ENCODE measurements at regions not wholly inside any gene's neighbourhood (a gene's known extent, or its start where the extent isn't known, plus 50 kb on each side); places are given as distances from the start of the nearest gene placed in this dataset.

DNA sequence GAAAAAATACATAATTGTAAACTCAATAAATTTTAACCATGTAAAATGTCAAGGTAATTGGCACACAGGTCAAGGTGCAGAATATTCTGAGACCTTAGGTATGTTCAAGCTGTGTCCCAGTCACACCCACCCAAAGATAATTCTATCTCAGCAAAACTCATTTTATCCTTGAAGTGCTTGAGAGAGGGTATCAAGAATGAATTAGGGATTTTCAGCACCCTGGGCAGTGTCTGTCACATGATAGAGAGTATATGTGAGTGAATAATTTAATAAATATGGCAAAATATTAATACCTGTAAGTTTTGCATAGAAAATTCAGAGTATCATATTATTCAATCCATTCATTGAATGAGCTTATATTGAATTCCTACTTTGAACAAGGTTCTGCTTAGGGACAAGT is 567.9 kb downstream of the FBXO15 start:
- no peaks in the 10 kb centered on the region for H3K4me1 ChIP-seq (ENCODE audit: control insufficient read depth, insufficient read depth, low read length)
- no peak overlapping the region for H3K27ac ChIP-seq (ENCODE audit: low read length)
- no peak for DNase-seq
- H3K4me3 ChIP-seq (ENCODE audit: low read length), result no peak overlapping the region
- H3K9me3 ChIP-seq (ENCODE audit: control insufficient read depth, low read depth, low read length), result no peaks in the 10 kb centered on the region
- H3K27me3 ChIP-seq (ENCODE audit: control insufficient read depth, insufficient read depth, low read length), result no peaks in the 10 kb centered on the region
- no peaks in the 10 kb centered on the region for H3K36me3 ChIP-seq (ENCODE audit: control insufficient read depth, insufficient read depth, low read length)

DNA sequence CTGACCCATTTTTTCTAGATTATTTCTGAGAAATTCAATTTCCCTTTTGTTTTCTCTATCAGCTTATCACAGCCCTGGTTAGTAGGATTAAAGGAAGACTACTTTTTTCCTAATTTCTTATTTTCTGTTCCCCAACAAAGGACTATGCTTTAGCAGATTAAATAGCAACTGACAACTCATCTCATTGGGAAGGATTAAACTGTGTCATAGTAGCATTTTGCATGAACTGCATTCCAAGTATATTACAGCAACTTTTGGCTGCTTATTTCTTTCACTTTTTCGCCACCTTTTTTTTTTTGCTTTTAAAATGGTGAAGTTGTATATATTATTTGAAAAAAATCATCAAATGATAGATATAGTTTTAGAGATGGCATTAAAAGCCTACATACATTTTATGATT is 570.3 kb downstream of the FBXO15 start:
- Histone ChIP-seq H3K27ac (ENCODE audit: low read length) (no peak overlapping the region), H3K4me1 (ENCODE audit: control insufficient read depth, insufficient read depth, low read length) (no peaks in the 10 kb centered on the region), H3K27me3 (ENCODE audit: control insufficient read depth, insufficient read depth, low read length) (no peaks in the 10 kb centered on the region), H3K9me3 (ENCODE audit: control insufficient read depth, low read depth, low read length) (no peaks in the 10 kb centered on the region), H3K36me3 (ENCODE audit: control insufficient read depth, insufficient read depth, low read length) (no peaks in the 10 kb centered on the region), H3K4me3 (ENCODE audit: low read length) (no peak overlapping the region)
- no peak for DNase-seq
- WGBS (ENCODE audit: insufficient coverage, low lambda C conversion rate), result 100% methylated on average over 1 of the region's 1 CpG

DNA sequence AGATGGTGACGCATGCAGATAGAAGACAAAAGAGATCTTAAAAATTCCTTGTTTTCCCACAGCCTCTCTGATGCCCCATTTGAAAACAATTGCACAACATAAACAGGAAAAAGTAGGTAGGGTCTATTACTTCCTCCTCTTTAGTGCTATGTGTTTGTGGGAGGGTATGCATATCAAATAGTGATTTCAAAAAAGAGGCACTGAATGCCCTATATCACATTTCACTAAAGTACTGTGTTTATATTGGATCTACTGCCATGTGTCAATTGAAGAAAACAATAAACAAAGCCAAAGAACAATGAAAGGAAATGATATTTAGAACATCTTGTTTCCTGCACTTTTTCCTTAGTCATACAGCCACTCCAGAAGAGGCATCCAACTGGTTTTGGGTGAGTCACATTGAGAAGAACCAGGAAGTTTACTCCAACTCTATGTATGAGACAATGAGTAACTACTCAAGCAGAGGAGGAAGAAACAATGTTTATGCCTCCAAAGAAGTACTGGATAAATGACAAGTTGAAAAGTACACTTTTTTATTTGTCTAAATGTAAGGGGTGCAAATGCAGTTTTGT is 583.6 kb downstream of the FBXO15 start:
- WGBS (ENCODE audit: insufficient coverage, low lambda C conversion rate), result 100% methylated on average over 1 of the region's 1 CpG
- H3K27ac ChIP-seq (ENCODE audit: low read length), result no peak overlapping the region
- DNase-seq, result no peak

GRCh38 chr18:73563345-73563744 is 584.3 kb downstream of the FBXO15 start:
- Histone ChIP-seq H3K9me3 (ENCODE audit: control insufficient read depth, low read depth, low read length) (no peaks in the 10 kb centered on the region), H3K27ac (ENCODE audit: low read length) (no peak overlapping the region), H3K36me3 (ENCODE audit: control insufficient read depth, insufficient read depth, low read length) (no peaks in the 10 kb centered on the region), H3K4me3 (ENCODE audit: low read length) (no peak overlapping the region), H3K4me1 (ENCODE audit: control insufficient read depth, insufficient read depth, low read length) (no peaks in the 10 kb centered on the region), H3K27me3 (ENCODE audit: control insufficient read depth, insufficient read depth, low read length) (no peaks in the 10 kb centered on the region)
- 50% methylated on average over 1 of the region's 4 CpGs for WGBS (ENCODE audit: insufficient coverage, low lambda C conversion rate)
- no peak for DNase-seq

More for the DNA sequence above, 583.6 kb downstream of the FBXO15 start:
- no peaks in the 10 kb centered on the region for H3K4me1 ChIP-seq (ENCODE audit: control insufficient read depth, insufficient read depth, low read length)
- no peaks in the 10 kb centered on the region for H3K27me3 ChIP-seq (ENCODE audit: control insufficient read depth, insufficient read depth, low read length)
- H3K4me3 ChIP-seq (ENCODE audit: low read length), result no peak overlapping the region
- H3K36me3 ChIP-seq (ENCODE audit: control insufficient read depth, insufficient read depth, low read length), result no peaks in the 10 kb centered on the region
- H3K9me3 ChIP-seq (ENCODE audit: control insufficient read depth, low read depth, low read length), result no peaks in the 10 kb centered on the region

DNA sequence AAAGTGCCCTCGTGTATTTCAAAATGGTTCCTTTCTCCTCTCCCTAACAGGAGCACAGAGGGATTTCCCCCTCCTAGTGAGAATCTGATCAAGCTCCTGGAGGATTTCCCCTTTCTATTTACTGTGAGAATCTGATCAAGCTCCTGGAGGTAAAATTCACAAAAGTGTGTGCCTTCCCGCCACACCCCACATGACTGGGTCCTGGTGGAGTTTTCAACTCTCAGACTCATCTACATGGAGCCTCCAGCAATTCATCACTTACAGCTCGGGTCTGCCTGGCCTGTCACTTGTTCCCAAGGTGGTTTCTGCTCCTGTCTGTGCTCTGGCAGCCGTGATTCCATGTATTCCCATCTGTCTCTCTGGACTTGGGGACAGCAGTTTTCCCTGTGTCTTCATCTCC is 590.7 kb downstream of the FBXO15 start:
- no peaks in the 10 kb centered on the region for H3K9me3 ChIP-seq (ENCODE audit: control insufficient read depth, low read depth, low read length)
- H3K4me1 ChIP-seq (ENCODE audit: control insufficient read depth, insufficient read depth, low read length), result no peaks in the 10 kb centered on the region
- WGBS (ENCODE audit: insufficient coverage, low lambda C conversion rate), result no CpG with 5 or more reads among the region's 4 CpGs
- no peaks in the 10 kb centered on the region for H3K27me3 ChIP-seq (ENCODE audit: control insufficient read depth, insufficient read depth, low read length)
- H3K27ac ChIP-seq (ENCODE audit: low read length), result no peak overlapping the region
- no peaks in the 10 kb centered on the region for H3K36me3 ChIP-seq (ENCODE audit: control insufficient read depth, insufficient read depth, low read length)
- no peak overlapping the region for H3K4me3 ChIP-seq (ENCODE audit: low read length)
- DNase-seq, result no peak

- H3K4me1 ChIP-seq (ENCODE audit: control insufficient read depth, insufficient read depth, low read length), result no peaks in the 10 kb centered on the region
- H3K9me3 ChIP-seq (ENCODE audit: control insufficient read depth, low read depth, low read length), result no peaks in the 10 kb centered on the region
- no peak overlapping the region for H3K27ac ChIP-seq (ENCODE audit: low read length)
- no CpG with 5 or more reads among the region's 5 CpGs for WGBS (ENCODE audit: insufficient coverage, low lambda C conversion rate)
- no peak overlapping the region for H3K4me3 ChIP-seq (ENCODE audit: low read length)
- no peaks in the 10 kb centered on the region for H3K27me3 ChIP-seq (ENCODE audit: control insufficient read depth, insufficient read depth, low read length)
- no peak for DNase-seq
- no peaks in the 10 kb centered on the region for H3K36me3 ChIP-seq (ENCODE audit: control insufficient read depth, insufficient read depth, low read length)
Observed at GRCh38 chr18:73552171-73552570, 595.5 kb downstream of the FBXO15 start.

- Histone ChIP-seq H3K36me3 (ENCODE audit: control insufficient read depth, insufficient read depth, low read length) (no peaks in the 10 kb centered on the region), H3K27me3 (ENCODE audit: control insufficient read depth, insufficient read depth, low read length) (no peaks in the 10 kb centered on the region), H3K9me3 (ENCODE audit: control insufficient read depth, low read depth, low read length) (no peaks in the 10 kb centered on the region), H3K4me3 (ENCODE audit: low read length) (no peak overlapping the region), H3K27ac (ENCODE audit: low read length) (no peak overlapping the region), H3K4me1 (ENCODE audit: control insufficient read depth, insufficient read depth, low read length) (no peaks in the 10 kb centered on the region)
- WGBS (ENCODE audit: insufficient coverage, low lambda C conversion rate), result 92% methylated on average over 2 of the region's 3 CpGs
- no peak for DNase-seq
Observed at GRCh38 chr18:73551211-73551610, 596.4 kb downstream of the FBXO15 start.

DNA sequence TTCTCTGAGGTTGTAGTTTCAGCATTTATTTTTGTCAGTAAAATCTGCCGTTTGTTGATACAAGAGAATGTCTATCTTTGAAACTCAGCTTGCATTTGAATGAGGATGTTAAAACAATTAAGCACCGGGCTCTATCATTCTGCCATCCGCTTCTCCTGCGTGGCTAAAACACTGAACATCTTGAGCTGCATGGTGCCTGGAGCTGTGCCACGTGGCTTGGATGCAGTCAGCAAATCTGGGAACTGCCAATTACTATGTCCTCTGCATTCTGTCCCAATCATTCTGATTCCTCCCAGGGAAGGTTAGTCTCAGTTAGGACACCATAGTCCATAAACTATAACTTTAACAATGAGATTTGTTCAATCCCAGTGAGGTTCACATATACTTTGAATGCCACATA is 598.4 kb downstream of the FBXO15 start:
- no peaks in the 10 kb centered on the region for H3K36me3 ChIP-seq (ENCODE audit: control insufficient read depth, insufficient read depth, low read length)
- no CpG with 5 or more reads among the region's 5 CpGs for WGBS (ENCODE audit: insufficient coverage, low lambda C conversion rate)
- DNase-seq, result no peak

DNA sequence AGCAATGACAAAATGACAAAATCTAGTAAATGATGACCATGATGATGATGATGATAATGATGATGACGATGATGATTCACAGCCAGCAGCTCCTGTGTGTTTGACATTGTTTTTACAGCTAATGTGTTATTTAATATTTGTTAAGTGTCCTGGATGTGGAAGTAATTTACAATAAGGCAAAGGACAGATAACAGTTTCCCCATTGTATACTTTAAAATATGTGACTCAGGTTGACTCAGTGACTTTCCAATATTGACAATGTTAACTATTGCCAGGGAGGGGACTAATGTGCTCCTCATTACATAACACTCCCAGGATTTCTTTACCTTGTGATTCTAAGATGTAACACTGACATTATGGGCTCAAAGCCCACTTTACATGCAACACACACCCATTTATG is 602.2 kb downstream of the FBXO15 start:
- no peaks in the 10 kb centered on the region for H3K27me3 ChIP-seq (ENCODE audit: control insufficient read depth, insufficient read depth, low read length)
- no peaks in the 10 kb centered on the region for H3K9me3 ChIP-seq (ENCODE audit: control insufficient read depth, low read depth, low read length)
- H3K4me1 ChIP-seq (ENCODE audit: control insufficient read depth, insufficient read depth, low read length), result no peaks in the 10 kb centered on the region
- no peak for DNase-seq
- no peaks in the 10 kb centered on the region for H3K36me3 ChIP-seq (ENCODE audit: control insufficient read depth, insufficient read depth, low read length)
- H3K27ac ChIP-seq (ENCODE audit: low read length), result no peak overlapping the region
- H3K4me3 ChIP-seq (ENCODE audit: low read length), result no peak overlapping the region
- WGBS (ENCODE audit: insufficient coverage, low lambda C conversion rate), result 14% methylated on average over 1 of the region's 1 CpG

More for the DNA sequence above, 598.4 kb downstream of the FBXO15 start:
- no peak overlapping the region for H3K4me3 ChIP-seq (ENCODE audit: low read length)
- H3K4me1 ChIP-seq (ENCODE audit: control insufficient read depth, insufficient read depth, low read length), result no peaks in the 10 kb centered on the region
- no peaks in the 10 kb centered on the region for H3K27me3 ChIP-seq (ENCODE audit: control insufficient read depth, insufficient read depth, low read length)
- H3K9me3 ChIP-seq (ENCODE audit: control insufficient read depth, low read depth, low read length), result no peaks in the 10 kb centered on the region
- H3K27ac ChIP-seq (ENCODE audit: low read length), result no peak overlapping the region

DNA sequence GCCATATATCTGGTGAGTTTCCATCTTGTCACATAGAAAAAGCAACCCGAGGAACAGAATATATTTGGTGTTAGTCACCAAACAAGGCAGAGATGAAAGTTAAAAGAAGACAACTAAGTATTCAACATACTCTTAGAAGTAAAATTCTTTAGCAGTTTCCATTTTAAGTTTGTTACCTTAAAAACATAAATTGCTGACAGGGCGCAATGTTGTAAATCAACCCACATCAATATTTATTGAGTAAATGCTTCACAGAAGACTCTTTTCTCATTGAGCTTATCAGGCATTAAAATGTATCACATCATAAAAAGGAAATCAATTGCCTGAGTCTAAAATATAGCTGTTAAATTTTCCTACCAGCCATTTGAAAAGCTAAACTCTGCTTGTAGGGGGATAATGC is 603.0 kb downstream of the FBXO15 start:
- Histone ChIP-seq H3K4me3 (ENCODE audit: low read length) (no peak overlapping the region), H3K4me1 (ENCODE audit: control insufficient read depth, insufficient read depth, low read length) (no peaks in the 10 kb centered on the region), H3K27me3 (ENCODE audit: control insufficient read depth, insufficient read depth, low read length) (no peaks in the 10 kb centered on the region), H3K36me3 (ENCODE audit: control insufficient read depth, insufficient read depth, low read length) (no peaks in the 10 kb centered on the region), H3K9me3 (ENCODE audit: control insufficient read depth, low read depth, low read length) (no peaks in the 10 kb centered on the region), H3K27ac (ENCODE audit: low read length) (no peak overlapping the region)
- WGBS (ENCODE audit: insufficient coverage, low lambda C conversion rate), result no CpG with 5 or more reads among the region's 2 CpGs
- DNase-seq, result no peak

- no peaks in the 10 kb centered on the region for H3K36me3 ChIP-seq (ENCODE audit: control insufficient read depth, insufficient read depth, low read length)
- no peak overlapping the region for H3K27ac ChIP-seq (ENCODE audit: low read length)
- H3K27me3 ChIP-seq (ENCODE audit: control insufficient read depth, insufficient read depth, low read length), result no peaks in the 10 kb centered on the region
- H3K4me1 ChIP-seq (ENCODE audit: control insufficient read depth, insufficient read depth, low read length), result no peaks in the 10 kb centered on the region
- no peak for DNase-seq
- WGBS (ENCODE audit: insufficient coverage, low lambda C conversion rate), result 64% methylated on average over 1 of the region's 1 CpG
- H3K9me3 ChIP-seq (ENCODE audit: control insufficient read depth, low read depth, low read length), result no peaks in the 10 kb centered on the region
- H3K4me3 ChIP-seq (ENCODE audit: low read length), result no peak overlapping the region
Observed at GRCh38 chr18:73544032-73544431, 603.6 kb downstream of the FBXO15 start.

Measured in large intestine (tissue), 3 donors.